ENCODE measurements at regions not wholly inside any gene's neighbourhood (a gene's known extent, or its start where the extent isn't known, plus 50 kb on each side); places are given as distances from the start of the nearest gene placed in this dataset.

DNA sequence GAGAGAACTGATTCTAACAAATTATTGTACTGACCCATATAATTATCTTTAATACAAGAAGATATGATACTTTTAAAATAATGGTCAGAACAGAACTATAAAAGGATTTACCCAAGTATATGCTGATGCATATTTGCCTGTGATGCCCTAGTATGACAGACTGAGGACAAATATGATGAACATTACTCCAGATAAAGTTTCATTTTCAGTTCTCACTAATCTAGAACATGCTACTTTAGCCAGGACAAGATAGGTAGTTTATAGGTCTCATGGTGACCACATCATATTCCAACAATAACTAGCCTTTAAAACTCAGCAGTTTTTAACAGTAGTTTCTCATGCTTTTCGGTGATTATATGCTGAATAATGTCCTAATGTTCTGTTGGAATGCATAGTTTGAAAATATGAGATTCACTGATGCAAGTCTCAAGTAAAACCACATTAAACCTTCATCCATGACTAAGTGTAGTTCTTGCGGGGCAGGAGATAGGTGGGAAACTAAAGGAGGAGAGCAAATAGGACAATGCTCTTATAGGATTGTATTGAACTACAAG, 295.2 kb upstream of the AGA start:
- in situ Hi-C loops (cut with MboI; ENCODE audit: low sequenced_read_pairs in 4 of 4): no loop called here
- no peak overlapping the region for H3K4me3 ChIP-seq
- no peaks in the 10 kb centered on the region for H3K36me3 ChIP-seq
- no peaks in the 10 kb centered on the region for H3K9me3 ChIP-seq
- H3K27me3 ChIP-seq: no peaks in the 10 kb centered on the region
- TF ChIP-seq, protein P1, sequence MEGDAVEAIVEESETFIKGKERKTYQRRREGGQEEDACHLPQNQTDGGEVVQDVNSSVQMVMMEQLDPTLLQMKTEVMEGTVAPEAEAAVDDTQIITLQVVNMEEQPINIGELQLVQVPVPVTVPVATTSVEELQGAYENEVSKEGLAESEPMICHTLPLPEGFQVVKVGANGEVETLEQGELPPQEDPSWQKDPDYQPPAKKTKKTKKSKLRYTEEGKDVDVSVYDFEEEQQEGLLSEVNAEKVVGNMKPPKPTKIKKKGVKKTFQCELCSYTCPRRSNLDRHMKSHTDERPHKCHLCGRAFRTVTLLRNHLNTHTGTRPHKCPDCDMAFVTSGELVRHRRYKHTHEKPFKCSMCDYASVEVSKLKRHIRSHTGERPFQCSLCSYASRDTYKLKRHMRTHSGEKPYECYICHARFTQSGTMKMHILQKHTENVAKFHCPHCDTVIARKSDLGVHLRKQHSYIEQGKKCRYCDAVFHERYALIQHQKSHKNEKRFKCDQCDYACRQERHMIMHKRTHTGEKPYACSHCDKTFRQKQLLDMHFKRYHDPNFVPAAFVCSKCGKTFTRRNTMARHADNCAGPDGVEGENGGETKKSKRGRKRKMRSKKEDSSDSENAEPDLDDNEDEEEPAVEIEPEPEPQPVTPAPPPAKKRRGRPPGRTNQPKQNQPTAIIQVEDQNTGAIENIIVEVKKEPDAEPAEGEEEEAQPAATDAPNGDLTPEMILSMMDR (IDR thresholded peaks at IDR 0.05 in 4 of 5, conservative IDR thresholded peaks at IDR 0.05 in 1 of 5): no peak
- TF ChIP-seq POLR2A (IDR thresholded peaks at IDR 0.05): no peak
- intact Hi-C loops (cut with DNase I; ENCODE audit: low total_unique reads): no loop called here
- no peaks in the 10 kb centered on the region for H3K4me1 ChIP-seq
- no peak overlapping the region for H3K27ac ChIP-seq
- DNase-seq (no peak), ATAC-seq (no peak)

DNA sequence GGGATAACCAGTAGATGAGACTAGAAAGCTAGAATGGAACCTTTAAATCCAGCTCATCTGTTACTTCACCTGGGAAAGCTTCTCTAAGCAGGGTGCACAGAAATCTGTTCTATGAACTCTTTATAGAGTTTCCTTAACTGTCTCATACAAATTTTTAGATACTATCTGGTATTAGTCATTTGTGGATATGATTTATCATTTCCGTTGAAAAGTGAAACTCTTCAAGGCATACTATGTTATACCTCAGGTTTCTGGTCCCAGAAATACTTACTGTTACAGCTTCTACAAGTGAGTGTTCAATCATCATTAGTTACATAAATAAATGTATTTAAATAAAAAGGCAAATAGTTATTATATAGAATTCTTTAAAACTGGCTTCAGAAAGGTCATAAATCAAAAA, 298.3 kb upstream of the AGA start:
- intact Hi-C loops (cut with DNase I; ENCODE audit: low total_unique reads): no loop called here
- no peak overlapping the region for H3K4me3 ChIP-seq
- no peaks in the 10 kb centered on the region for H3K27me3 ChIP-seq
- no peaks in the 10 kb centered on the region for H3K36me3 ChIP-seq
- in situ Hi-C loops (cut with MboI; ENCODE audit: low sequenced_read_pairs in 4 of 4): no loop called here
- ATAC-seq (no peak), DNase-seq (no peak)
- H3K9me3 ChIP-seq: no peaks in the 10 kb centered on the region
- no peak for TF ChIP-seq POLR2A (IDR thresholded peaks at IDR 0.05)
- TF ChIP-seq, protein P1 (IDR thresholded peaks at IDR 0.05 in 4 of 5, conservative IDR thresholded peaks at IDR 0.05 in 1 of 5): no peak
- no peak overlapping the region for H3K27ac ChIP-seq
- H3K4me1 ChIP-seq: no peaks in the 10 kb centered on the region

DNA sequence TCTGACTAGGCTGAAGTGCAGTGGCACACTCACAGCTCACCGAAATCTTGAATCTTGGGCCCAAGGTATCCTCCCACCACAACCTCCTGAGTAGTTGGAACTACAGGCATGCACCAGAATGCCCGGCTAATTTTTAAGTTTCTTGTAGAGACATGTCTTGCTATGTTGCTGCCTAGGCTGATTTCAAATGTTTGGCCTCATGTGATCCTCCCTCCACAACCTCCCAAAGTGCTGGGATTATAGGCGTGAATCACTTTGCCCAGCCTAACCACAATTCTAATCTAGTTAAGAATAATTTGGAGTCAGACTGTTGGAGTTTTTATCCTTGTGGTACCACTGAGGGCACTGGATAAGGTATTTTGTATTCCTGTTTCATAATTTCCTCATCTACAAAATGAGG, 317.5 kb upstream of the AGA start:
- no peaks in the 10 kb centered on the region for H3K4me1 ChIP-seq
- no peaks in the 10 kb centered on the region for H3K9me3 ChIP-seq
- H3K36me3 ChIP-seq: no peaks in the 10 kb centered on the region
- H3K27ac ChIP-seq: no peak overlapping the region
- TF ChIP-seq, protein P1 (IDR thresholded peaks at IDR 0.05 in 4 of 5, conservative IDR thresholded peaks at IDR 0.05 in 1 of 5): no peak
- no peak for TF ChIP-seq POLR2A (IDR thresholded peaks at IDR 0.05)
- no peak overlapping the region for H3K4me3 ChIP-seq
- H3K27me3 ChIP-seq: no peaks in the 10 kb centered on the region
- in situ Hi-C loops (cut with MboI; ENCODE audit: low sequenced_read_pairs in 4 of 4): no loop called here
- intact Hi-C loops (cut with DNase I; ENCODE audit: low total_unique reads): no loop called here
- DNase-seq: no peak
- no peak for ATAC-seq

DNA sequence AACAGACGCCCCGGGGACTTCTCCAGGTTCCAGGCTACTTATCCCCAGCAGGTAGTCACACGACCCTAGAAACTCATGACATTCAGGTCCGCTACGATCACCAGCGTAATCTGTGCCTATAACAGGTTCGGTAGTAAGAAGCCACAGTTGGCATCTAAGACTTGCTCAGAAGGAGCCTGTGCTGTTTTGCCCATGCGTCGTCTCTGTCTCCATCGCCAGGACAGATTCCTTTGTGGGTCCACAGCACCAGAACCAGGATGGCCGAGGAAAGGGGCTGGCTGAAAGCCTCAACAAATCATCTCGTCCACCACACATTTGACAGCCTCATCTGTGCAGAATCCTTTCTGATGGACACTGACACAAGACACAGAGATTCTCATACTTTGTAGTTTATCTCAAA, 319.5 kb upstream of the AGA start:
- DNase-seq (no peak), ATAC-seq (no peak)
- H3K27ac ChIP-seq: no peak overlapping the region
- H3K4me1 ChIP-seq: no peaks in the 10 kb centered on the region
- H3K36me3 ChIP-seq: no peaks in the 10 kb centered on the region
- in situ Hi-C loops (cut with MboI; ENCODE audit: low sequenced_read_pairs in 4 of 4): no loop called here
- intact Hi-C loops (cut with DNase I; ENCODE audit: low total_unique reads): no loop called here
- TF ChIP-seq, protein P1 (IDR thresholded peaks at IDR 0.05 in 4 of 5, conservative IDR thresholded peaks at IDR 0.05 in 1 of 5): no peak
- no peak for TF ChIP-seq POLR2A (IDR thresholded peaks at IDR 0.05)
- no peak overlapping the region for H3K4me3 ChIP-seq
- no peaks in the 10 kb centered on the region for H3K27me3 ChIP-seq
- no peaks in the 10 kb centered on the region for H3K9me3 ChIP-seq

DNA sequence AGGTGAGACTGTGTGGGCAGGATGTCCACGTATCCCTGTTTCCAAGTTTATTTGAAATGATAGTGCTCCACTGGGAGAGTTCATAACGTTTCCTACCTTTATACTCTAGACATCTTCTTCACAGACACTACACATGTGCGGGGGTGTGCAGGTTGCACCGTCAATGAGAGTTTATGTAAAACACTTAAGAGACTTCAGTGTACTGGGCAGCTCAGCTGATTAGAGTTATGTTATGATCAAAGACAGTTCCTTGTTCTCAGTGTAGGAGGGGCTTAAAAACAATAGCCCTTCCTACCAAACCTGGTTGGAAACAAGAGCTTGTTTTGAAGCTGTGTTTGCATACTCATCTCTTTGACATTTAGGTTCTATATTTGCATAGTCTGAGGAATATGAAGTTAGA, 326.9 kb upstream of the AGA start:
- in situ Hi-C loops (cut with MboI; ENCODE audit: low sequenced_read_pairs in 4 of 4) (no loop called here), intact Hi-C loops (cut with DNase I; ENCODE audit: low total_unique reads) (no loop called here)
- H3K9me3 ChIP-seq: no peaks in the 10 kb centered on the region
- no peak for DNase-seq
- no peaks in the 10 kb centered on the region for H3K27me3 ChIP-seq
- H3K36me3 ChIP-seq: no peaks in the 10 kb centered on the region
- no peaks in the 10 kb centered on the region for H3K4me1 ChIP-seq
- H3K27ac ChIP-seq: no peak overlapping the region
- no peak for TF ChIP-seq POLR2A (IDR thresholded peaks at IDR 0.05)
- TF ChIP-seq, protein P1 (IDR thresholded peaks at IDR 0.05 in 4 of 5, conservative IDR thresholded peaks at IDR 0.05 in 1 of 5): no peak
- H3K4me3 ChIP-seq: no peak overlapping the region
- no peak for ATAC-seq

Measured in gastrocnemius medialis (tissue), 4 donors.